ENCODE measurements at regions not wholly inside any gene's neighbourhood (a gene's known extent, or its start where the extent isn't known, plus 50 kb on each side); places are given as distances from the start of the nearest gene placed in this dataset.
"Not testable (repeated sequence)": the region's sequence is repeated elsewhere in the genome, so short reads cannot be mapped to it uniquely, and the experiment has no call there.

DNA sequence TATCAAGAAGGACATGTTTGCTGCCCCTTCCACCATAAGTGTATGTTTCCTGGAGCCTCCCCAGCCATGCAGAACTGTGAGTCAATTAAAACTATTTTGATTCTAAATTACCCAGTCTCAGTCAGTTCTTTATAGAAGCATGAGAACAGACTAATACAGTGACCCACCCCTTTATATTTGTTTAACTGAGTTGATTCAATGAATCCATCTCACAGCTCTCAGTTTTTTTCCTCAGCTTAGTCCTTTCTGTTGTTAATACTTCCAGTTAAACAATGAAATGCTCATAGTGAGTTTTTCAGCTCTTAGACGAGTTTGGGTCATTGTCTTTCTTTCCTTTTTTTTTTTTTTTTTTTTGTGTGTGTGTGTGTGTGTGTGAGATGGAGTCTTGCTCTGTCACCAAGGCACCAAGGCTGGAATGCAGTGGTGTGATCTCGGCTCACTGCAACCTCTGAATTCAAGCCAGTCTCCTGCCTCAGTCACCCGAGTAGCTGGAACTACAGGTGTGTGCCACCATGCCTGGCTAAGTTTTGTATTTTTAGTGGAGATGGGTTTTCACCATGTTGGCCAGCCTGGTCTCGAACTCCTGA lies 417.9 kb upstream of the ZNG1F start:
- not testable (repeated sequence) for H3K27me3 ChIP-seq (ENCODE audit: control insufficient read depth, insufficient read depth, low read length); H3K9ac ChIP-seq (ENCODE audit: low read length); H3K36me3 ChIP-seq (ENCODE audit: control insufficient read depth, insufficient read depth, low read length)

DNA sequence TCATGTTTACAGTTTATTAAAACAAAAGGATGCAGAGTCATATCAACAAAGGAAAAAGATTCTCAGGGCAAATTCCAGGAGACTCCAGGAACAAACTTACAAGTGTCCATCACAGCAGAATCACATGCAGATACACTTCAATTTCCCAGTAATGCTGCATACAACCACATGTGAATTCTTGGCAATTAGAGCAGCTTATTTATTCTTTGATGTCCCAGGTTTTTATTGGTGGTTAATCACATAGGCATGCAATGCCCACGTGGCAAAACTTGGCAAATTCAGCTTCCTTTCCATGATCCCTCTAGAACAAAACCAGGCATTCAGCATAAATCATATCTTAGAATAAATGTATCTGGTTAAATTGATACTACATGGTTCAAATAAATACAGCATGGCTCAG lies 376.5 kb upstream of the ZNG1F start:
- H3K27ac ChIP-seq (ENCODE audit: low read depth, low read length); H3K4me1 ChIP-seq (ENCODE audit: control insufficient read depth, insufficient read depth, low read length); H3K9ac ChIP-seq (ENCODE audit: low read length); H3K27me3 ChIP-seq (ENCODE audit: control insufficient read depth, insufficient read depth, low read length); H3K4me3 ChIP-seq (ENCODE audit: low read depth, low read length); H3K9me3 ChIP-seq (ENCODE audit: control insufficient read depth, insufficient read depth, low read depth, low read length); H3K36me3 ChIP-seq (ENCODE audit: control insufficient read depth, insufficient read depth, low read length): not testable (repeated sequence)

More for the DNA sequence above, 417.9 kb upstream of the ZNG1F start:
- not testable (repeated sequence) for H3K4me3 ChIP-seq (ENCODE audit: low read depth, low read length); H3K9me3 ChIP-seq (ENCODE audit: control insufficient read depth, insufficient read depth, low read depth, low read length); H3K27ac ChIP-seq (ENCODE audit: low read depth, low read length); H3K4me1 ChIP-seq (ENCODE audit: control insufficient read depth, insufficient read depth, low read length)

All from HUES6 (cell line).